GM12878 (cell line): ENCODE measurements at regions not wholly inside any gene's neighbourhood (a gene's known extent, or its start where the extent isn't known, plus 50 kb on each side); places are given as distances from the start of the nearest gene placed in this dataset.

ENCODE experiments used
- ATAC-seq: fragments of 200-7000 bp; cut with Tn5 transposase; 3 replicates; pipeline ENCODE4 v1.9.1; 2020; ENCODE audit warnings: mild to moderate bottlenecking, moderate library complexity
- BruUV-seq: library from RNA; stranded (reverse); fragments of 400-500 nt; replicated peaks from 2 replicates; lab custom pipeline; 2021; lab: Mats Ljungman, UMichigan
- CTCF ChIA-PET: fragments of 300-600 bp; sonication (Branson Sonifier 250); formaldehyde crosslinking; extraction: SDS; loops from one replicate; lab custom pipeline; 2021; ENCODE audit warnings: inconsistent platforms; lab: Yijun Ruan, JAX
- POLR2A ChIA-PET: fragments of 350-600 bp; formaldehyde crosslinking; extraction: SDS; loops from one replicate; lab custom pipeline; 2021; ENCODE audit warnings: inconsistent platforms; lab: Charles Lee
- RAD21 ChIA-PET: fragments of 300-600 bp; sonication (Branson Sonifier 250); formaldehyde crosslinking; loops from one replicate; lab custom pipeline; 2023; ENCODE audit warnings: antibody characterized with exemption; ENCODE audit not compliant: unreplicated experiment; lab: Charles Lee
- SMC1A ChIA-PET: fragments of 300-600 bp; sonication (Branson Sonifier 250); formaldehyde crosslinking; loops from one replicate; lab custom pipeline; 2023; ENCODE audit not compliant: unreplicated experiment, uncharacterized antibody; lab: Charles Lee
- DNase-seq: peaks from one replicate; pipeline ENCODE4 v3.0.0-alpha.2; 2011; ENCODE audit warnings: low read depth, low spot score
- FAIRE-seq: peaks from 3 replicates; lab custom pipeline; 2011; peaks lifted over from hg19 to GRCh38; lab: Jason Lieb, UNC
- H2AFZ ChIP-seq: 2 replicates; pipeline ENCODE4 v1.6.0; 2011; ENCODE audit warnings: low read depth, low read length, control low read depth; ENCODE audit not compliant: control insufficient read depth
- H3K27ac ChIP-seq: 2 replicates; pipeline ENCODE4 v1.5.1; 2011; ENCODE audit warnings: control low read depth; ENCODE audit not compliant: control insufficient read depth, insufficient read depth
- H3K27me3 ChIP-seq, 2 experiments: replicated peaks in 1 of 2; 2 replicates each; pipeline versions ENCODE4 v1.6.0 to v1.6.1; 2011; ENCODE audit warnings: low read length in 1 of 2; ENCODE audit not compliant: control insufficient read depth in 2 of 2, insufficient read depth in 2 of 2
- H3K36me3 ChIP-seq, 2 experiments: 2 replicates each; pipeline ENCODE4 v1.5.1; 2011; ENCODE audit warnings: low read length in 1 of 2; ENCODE audit not compliant: control insufficient read depth in 2 of 2, insufficient read depth in 2 of 2
- H3K4me1 ChIP-seq: 2 replicates; pipeline ENCODE4 v1.6.1; 2011; ENCODE audit warnings: mild to moderate bottlenecking, low read length, moderate library complexity, mixed read lengths; ENCODE audit not compliant: control insufficient read depth, insufficient read depth
- H3K4me2 ChIP-seq: 2 replicates; pipeline ENCODE4 v1.6.0; 2011; ENCODE audit warnings: control low read depth; ENCODE audit not compliant: control insufficient read depth, insufficient read depth
- H3K4me3 ChIP-seq: fragments of 200-600 bp; sonication (generic); 2 replicates; pipeline ENCODE4 v1.5.1; 2016
- H3K79me2 ChIP-seq: 2 replicates; pipeline ENCODE4 v1.6.0; 2011; ENCODE audit warnings: low read length; ENCODE audit not compliant: control insufficient read depth, insufficient read depth
- H3K9ac ChIP-seq: 2 replicates; pipeline ENCODE4 v1.8.0; 2011; ENCODE audit warnings: low read length, control low read depth, mixed read lengths; ENCODE audit not compliant: control insufficient read depth, insufficient read depth
- H3K9me3 ChIP-seq: replicated peaks from 3 replicates; pipeline ENCODE4 v1.5.1; 2011; ENCODE audit warnings: mild to moderate bottlenecking, low read length; ENCODE audit not compliant: control insufficient read depth, insufficient read depth
- H4K20me1 ChIP-seq: 2 replicates; pipeline ENCODE4 v1.6.0; 2011; ENCODE audit not compliant: control insufficient read depth, insufficient read depth
- BCL11A ChIP-seq: IDR thresholded peaks from 2 replicates; pipeline ENCODE4 v1.6.1; 2011; ENCODE audit warnings: low read depth, low read length
- BCL3 ChIP-seq: IDR thresholded peaks from 2 replicates; pipeline ENCODE4 v1.6.1; 2011; ENCODE audit warnings: borderline replicate concordance, low read depth, mild to moderate bottlenecking, moderate library complexity, low read length; ENCODE audit not compliant: insufficient read depth, poor library complexity, severe bottlenecking
- EGR1 ChIP-seq, 2 experiments: IDR thresholded peaks; 1 replicate in 1 of 2; 2 replicates in 1 of 2; pipeline ENCODE4 v1.6.1; 2011 to 2012; ENCODE audit warnings: low read depth in 2 of 2, low read length in 2 of 2, borderline replicate concordance in 1 of 2, mild to moderate bottlenecking in 1 of 2, moderate library complexity in 1 of 2
- ETV6 ChIP-seq, 2 experiments: fragments of 450-650 bp in 1 of 2; IDR thresholded peaks in 1 of 2; conservative IDR thresholded peaks in 1 of 2; 2 replicates each; pipeline ENCODE4 v1.6.1; 2014; ENCODE audit warnings: antibody characterized with exemption in 1 of 2, borderline replicate concordance in 1 of 2, low read depth in 1 of 2, mild to moderate bottlenecking in 1 of 2, moderate library complexity in 1 of 2
- HDAC2 ChIP-seq: fragments of 200-600 bp; sonication (generic); IDR thresholded peaks from 2 replicates; pipeline ENCODE4 v1.6.1; 2017
- HDGF ChIP-seq: fragments of 450-650 bp; IDR thresholded peaks from 2 replicates; pipeline ENCODE4 v1.6.1; 2016; ENCODE audit warnings: antibody characterized with exemption
- HSF1 ChIP-seq: fragments of 150-350 bp; IDR thresholded peaks from 2 replicates; pipeline ENCODE4 v1.6.1; 2014; ENCODE audit warnings: mild to moderate bottlenecking, low read depth, low read length
- IRF4 ChIP-seq: IDR thresholded peaks from 2 replicates; pipeline ENCODE4 v1.6.1; 2011; ENCODE audit warnings: low read depth, low read length
- MYC ChIP-seq: IDR thresholded peaks from 2 replicates; pipeline ENCODE4 v1.6.1; 2011; ENCODE audit warnings: mild to moderate bottlenecking, low read length, moderate library complexity, inconsistent platforms; ENCODE audit not compliant: insufficient read depth, insufficient replicate concordance, insufficient read length, severe bottlenecking
- NR2F1 ChIP-seq: fragments of 450-650 bp; conservative IDR thresholded peaks from 2 replicates; pipeline ENCODE4 v1.6.1; 2017; ENCODE audit warnings: mild to moderate bottlenecking
- POLR2AphosphoS5 ChIP-seq: IDR thresholded peaks from 2 replicates; pipeline ENCODE4 v1.6.1; 2011; ENCODE audit warnings: mild to moderate bottlenecking, low read length, inconsistent platforms
- POU2F2 ChIP-seq: IDR thresholded peaks from 3 replicates; pipeline ENCODE4 v1.6.1; 2011; ENCODE audit warnings: low read depth, mild to moderate bottlenecking, low read length, borderline replicate concordance
- RAD21 ChIP-seq: IDR thresholded peaks from 2 replicates; pipeline ENCODE4 v1.6.1; 2011; ENCODE audit warnings: mild to moderate bottlenecking, low read depth, low read length, moderate library complexity; ENCODE audit not compliant: insufficient read depth
- RCOR1 ChIP-seq: conservative IDR thresholded peaks from 2 replicates; pipeline ENCODE4 v1.6.1; 2012; ENCODE audit warnings: low read depth, low read length, improper control_type of control experiment
- WGBS: methylation state at CpG from one replicate; pipeline ENCODE4 v1.1.6; 2016; ENCODE audit warnings: low lambda C conversion rate; ENCODE audit not compliant: insufficient replicate concordance, insufficient coverage; ENCODE audit errors: missing lambda C conversion rate; 5-methylcytosine and 5-hydroxymethylcytosine counted together
- in situ Hi-C: fragments of 300-500 bp; cut with MboI; formaldehyde crosslinking; loops from 9 replicates; pipeline ENCODE4 v1.14.3; 2018; ENCODE audit warnings: mixed read lengths
- intact Hi-C: fragments of 100-400 bp; cut with micrococcal nuclease; formaldehyde crosslinking; loops from one replicate; pipeline ENCODE4 v1.14.2; 2022; ENCODE audit not compliant: unreplicated experiment
- TF ChIP-seq, protein P1 (sequence below): IDR thresholded peaks from 2 replicates; pipeline ENCODE4 v1.6.1; 2012; ENCODE audit warnings: mild to moderate bottlenecking, low read depth, low read length

GRCh38 chr11:116449522-116449921 is 323.3 kb downstream of the BUD13 start:
- POLR2A ChIA-PET, result no interaction called here
- DNase-seq (no peak), FAIRE-seq (no peak), ATAC-seq (no peak)
- RAD21 ChIA-PET, result no interaction called here
- Histone ChIP-seq H3K9me3 (no peaks in the 10 kb centered on the region), H3K4me2 (no peak overlapping the region), H3K27me3 (no peaks in the 10 kb centered on the region; a peak in 1 of 4 replicates), H3K4me1 (no peaks in the 10 kb centered on the region), H3K9ac (no peak overlapping the region), H3K4me3 (no peak overlapping the region), H3K36me3 (no peaks in the 10 kb centered on the region), H2AFZ (no peak overlapping the region), H3K27ac (no peak overlapping the region), H4K20me1 (no peaks in the 10 kb centered on the region), H3K79me2 (no peaks in the 10 kb centered on the region)
- SMC1A ChIA-PET, result no interaction called here
- BruUV-seq, result no TSS peak
- in situ Hi-C loops, result no loop called here
- no peak for TF ChIP-seq NR2F1
- TF ChIP-seq BCL3, result no peak
- no peak for TF ChIP-seq HDGF
- no peak for TF ChIP-seq MYC
- no peak for TF ChIP-seq HSF1
- TF ChIP-seq POU2F2, result no peak
- TF ChIP-seq RAD21, result no peak
- TF ChIP-seq HDAC2, result no peak
- TF ChIP-seq EGR1 (IDR thresholded peaks at IDR 0.05; ENCODE audit: borderline replicate concordance in 1 of 2, low read depth in 2 of 2, low read length in 2 of 2), result no peak
- TF ChIP-seq IRF4, result no peak
- TF ChIP-seq POLR2AphosphoS5, result no peak
- no peak for TF ChIP-seq BCL11A
- TF ChIP-seq ETV6 (conservative IDR thresholded peaks at IDR 0.05 in 1 of 2, IDR thresholded peaks at IDR 0.05 in 1 of 2; ENCODE audit: borderline replicate concordance in 1 of 2, low read depth in 1 of 2), result no peak
- TF ChIP-seq, protein P1, sequence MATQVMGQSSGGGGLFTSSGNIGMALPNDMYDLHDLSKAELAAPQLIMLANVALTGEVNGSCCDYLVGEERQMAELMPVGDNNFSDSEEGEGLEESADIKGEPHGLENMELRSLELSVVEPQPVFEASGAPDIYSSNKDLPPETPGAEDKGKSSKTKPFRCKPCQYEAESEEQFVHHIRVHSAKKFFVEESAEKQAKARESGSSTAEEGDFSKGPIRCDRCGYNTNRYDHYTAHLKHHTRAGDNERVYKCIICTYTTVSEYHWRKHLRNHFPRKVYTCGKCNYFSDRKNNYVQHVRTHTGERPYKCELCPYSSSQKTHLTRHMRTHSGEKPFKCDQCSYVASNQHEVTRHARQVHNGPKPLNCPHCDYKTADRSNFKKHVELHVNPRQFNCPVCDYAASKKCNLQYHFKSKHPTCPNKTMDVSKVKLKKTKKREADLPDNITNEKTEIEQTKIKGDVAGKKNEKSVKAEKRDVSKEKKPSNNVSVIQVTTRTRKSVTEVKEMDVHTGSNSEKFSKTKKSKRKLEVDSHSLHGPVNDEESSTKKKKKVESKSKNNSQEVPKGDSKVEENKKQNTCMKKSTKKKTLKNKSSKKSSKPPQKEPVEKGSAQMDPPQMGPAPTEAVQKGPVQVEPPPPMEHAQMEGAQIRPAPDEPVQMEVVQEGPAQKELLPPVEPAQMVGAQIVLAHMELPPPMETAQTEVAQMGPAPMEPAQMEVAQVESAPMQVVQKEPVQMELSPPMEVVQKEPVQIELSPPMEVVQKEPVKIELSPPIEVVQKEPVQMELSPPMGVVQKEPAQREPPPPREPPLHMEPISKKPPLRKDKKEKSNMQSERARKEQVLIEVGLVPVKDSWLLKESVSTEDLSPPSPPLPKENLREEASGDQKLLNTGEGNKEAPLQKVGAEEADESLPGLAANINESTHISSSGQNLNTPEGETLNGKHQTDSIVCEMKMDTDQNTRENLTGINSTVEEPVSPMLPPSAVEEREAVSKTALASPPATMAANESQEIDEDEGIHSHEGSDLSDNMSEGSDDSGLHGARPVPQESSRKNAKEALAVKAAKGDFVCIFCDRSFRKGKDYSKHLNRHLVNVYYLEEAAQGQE, result no peak
- no peak for TF ChIP-seq RCOR1
- CTCF ChIA-PET, result no interaction called here
- 38% methylated on average over 1 of the region's 1 CpG for WGBS
- intact Hi-C loops, result no loop called here
